ENCODE measurements at regions not wholly inside any gene's neighbourhood (a gene's known extent, or its start where the extent isn't known, plus 50 kb on each side); places are given as distances from the start of the nearest gene placed in this dataset.

DNA sequence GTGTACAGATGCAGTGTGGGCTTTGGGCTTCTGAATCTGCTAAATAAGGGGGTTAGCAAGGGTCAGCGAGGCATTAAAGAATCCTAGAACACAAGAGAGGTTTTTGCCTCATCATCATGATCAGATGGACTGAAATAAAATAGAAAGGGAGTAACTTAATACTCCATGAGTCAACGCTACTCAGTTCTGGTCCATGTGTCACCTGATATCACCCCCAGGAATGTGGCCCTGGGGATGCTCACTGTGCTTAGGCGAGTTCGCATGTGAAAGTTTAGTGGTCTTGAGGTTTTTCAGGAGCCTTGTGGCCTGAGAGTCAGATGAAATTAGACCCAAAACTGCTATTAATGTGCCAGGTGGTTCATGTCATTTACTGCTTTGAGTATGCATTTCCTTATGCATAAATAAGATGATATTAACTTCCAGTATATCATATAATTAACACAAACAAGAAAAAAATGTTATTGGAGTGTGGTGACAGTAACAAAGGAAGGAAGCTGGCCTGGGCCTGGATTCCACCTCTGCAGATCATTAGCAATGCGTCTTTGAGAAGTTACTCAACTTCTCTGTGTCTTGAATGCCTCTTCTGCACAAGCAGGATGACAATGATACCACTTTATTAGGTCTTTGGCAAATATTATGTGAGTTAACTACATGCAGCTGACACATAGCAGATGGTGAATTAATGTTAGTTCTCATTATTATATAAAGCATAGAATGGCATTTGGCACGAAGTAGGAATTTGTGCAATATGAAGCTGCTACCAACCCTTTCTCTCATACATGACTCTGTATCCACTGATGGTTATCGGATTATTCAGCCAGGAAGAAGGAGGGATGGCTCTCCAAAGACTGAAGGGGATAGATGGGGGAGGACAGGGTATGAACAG is 1272.6 kb downstream of the AACS start:
- peak in 3 of 5 donors; percentile 23 to 60 (median 49) for DNase-seq
- FAIRE-seq: no peak
- intact Hi-C loops (cut with DNase I): no loop called here

DNA sequence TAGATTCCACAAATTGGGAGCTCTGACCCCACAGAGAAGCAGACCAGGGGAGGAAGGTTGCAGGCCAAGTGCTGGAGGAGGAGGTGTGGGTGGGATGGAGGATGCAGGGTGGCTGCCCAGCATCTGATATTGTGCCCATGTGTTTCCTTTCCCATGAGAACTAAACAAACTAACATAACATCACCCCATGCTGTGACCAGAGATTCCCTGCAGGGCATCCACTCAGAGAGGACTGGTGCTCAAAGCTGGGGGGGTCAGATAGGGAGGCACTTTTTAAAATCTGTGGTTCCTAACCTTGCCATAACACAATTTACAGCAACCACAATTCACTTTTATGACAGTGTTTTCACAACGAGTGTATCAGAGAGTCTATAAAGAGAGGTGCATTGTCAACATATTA is 1277.6 kb downstream of the AACS start:
- Histone ChIP-seq H3K27ac (ENCODE audit: low read depth in 2 of 2, low read length in 2 of 2) (no peak overlapping the region), H3K4me1 (ENCODE audit: control insufficient read depth in 2 of 3, insufficient read depth in 2 of 3, low read depth in 1 of 3, low read length in 3 of 3) (no peaks in the 10 kb centered on the region), H3K9me3 (ENCODE audit: control insufficient read depth in 2 of 3, insufficient read depth in 1 of 3, low read length in 3 of 3) (no peaks in the 10 kb centered on the region), H3K27me3 (ENCODE audit: control insufficient read depth, insufficient read depth, low read length) (no peaks in the 10 kb centered on the region), H3K9ac (ENCODE audit: low read length in 3 of 3) (no peak overlapping the region), H3K36me3 (ENCODE audit: control insufficient read depth in 2 of 3, insufficient read depth in 3 of 3, low read length in 3 of 3) (no peaks in the 10 kb centered on the region), H3K4me3 (ENCODE audit: low read length in 3 of 3) (no peak overlapping the region)
- DNase-seq (no peak), FAIRE-seq (no peak)
- TF ChIP-seq, protein P1, sequence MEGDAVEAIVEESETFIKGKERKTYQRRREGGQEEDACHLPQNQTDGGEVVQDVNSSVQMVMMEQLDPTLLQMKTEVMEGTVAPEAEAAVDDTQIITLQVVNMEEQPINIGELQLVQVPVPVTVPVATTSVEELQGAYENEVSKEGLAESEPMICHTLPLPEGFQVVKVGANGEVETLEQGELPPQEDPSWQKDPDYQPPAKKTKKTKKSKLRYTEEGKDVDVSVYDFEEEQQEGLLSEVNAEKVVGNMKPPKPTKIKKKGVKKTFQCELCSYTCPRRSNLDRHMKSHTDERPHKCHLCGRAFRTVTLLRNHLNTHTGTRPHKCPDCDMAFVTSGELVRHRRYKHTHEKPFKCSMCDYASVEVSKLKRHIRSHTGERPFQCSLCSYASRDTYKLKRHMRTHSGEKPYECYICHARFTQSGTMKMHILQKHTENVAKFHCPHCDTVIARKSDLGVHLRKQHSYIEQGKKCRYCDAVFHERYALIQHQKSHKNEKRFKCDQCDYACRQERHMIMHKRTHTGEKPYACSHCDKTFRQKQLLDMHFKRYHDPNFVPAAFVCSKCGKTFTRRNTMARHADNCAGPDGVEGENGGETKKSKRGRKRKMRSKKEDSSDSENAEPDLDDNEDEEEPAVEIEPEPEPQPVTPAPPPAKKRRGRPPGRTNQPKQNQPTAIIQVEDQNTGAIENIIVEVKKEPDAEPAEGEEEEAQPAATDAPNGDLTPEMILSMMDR (IDR thresholded peaks at IDR 0.05; ENCODE audit: borderline replicate concordance, extremely low read depth, insufficient read depth): no peak
- intact Hi-C loops (cut with DNase I): no loop called here

More for the DNA sequence above, 1272.6 kb downstream of the AACS start:
- H3K4me3 ChIP-seq (ENCODE audit: low read length in 3 of 3): no peak overlapping the region
- TF ChIP-seq, protein P1 (IDR thresholded peaks at IDR 0.05; ENCODE audit: borderline replicate concordance, extremely low read depth, insufficient read depth): no peak
- no peak overlapping the region for H3K27ac ChIP-seq (ENCODE audit: low read depth in 2 of 2, low read length in 2 of 2)
- H3K36me3 ChIP-seq (ENCODE audit: control insufficient read depth in 2 of 3, insufficient read depth in 3 of 3, low read length in 3 of 3): no peaks in the 10 kb centered on the region
- no peaks in the 10 kb centered on the region for H3K4me1 ChIP-seq (ENCODE audit: control insufficient read depth in 2 of 3, insufficient read depth in 2 of 3, low read depth in 1 of 3, low read length in 3 of 3)
- H3K9me3 ChIP-seq (ENCODE audit: control insufficient read depth in 2 of 3, insufficient read depth in 1 of 3, low read length in 3 of 3): peaks cover 0 to 3% (median 0%) of the 10 kb centered on the region in 3 donors
- no peaks in the 10 kb centered on the region for H3K27me3 ChIP-seq (ENCODE audit: control insufficient read depth, insufficient read depth, low read length)
- H3K9ac ChIP-seq (ENCODE audit: low read length in 3 of 3): no peak overlapping the region

DNA sequence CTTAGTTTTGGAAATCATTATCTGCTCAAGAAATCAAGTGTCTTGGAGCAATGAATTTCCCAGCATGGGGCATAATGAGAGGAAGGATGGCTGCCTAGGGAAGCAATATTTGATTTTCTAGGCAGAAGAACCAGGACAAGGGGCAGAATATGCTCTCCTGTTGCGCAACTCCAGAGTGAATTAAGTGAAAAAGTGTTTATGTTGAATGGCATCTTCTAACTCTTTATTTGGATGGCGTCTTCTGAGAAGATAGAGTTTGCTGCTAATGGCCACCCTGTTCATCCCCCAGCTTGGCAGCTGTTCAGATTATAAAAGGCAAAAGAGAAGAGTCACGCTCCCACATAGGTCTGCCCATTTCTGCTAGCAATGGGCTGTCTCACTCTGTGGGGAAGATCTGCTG is 1278.1 kb downstream of the AACS start:
- H3K4me1 ChIP-seq (ENCODE audit: control insufficient read depth in 2 of 3, insufficient read depth in 2 of 3, low read depth in 1 of 3, low read length in 3 of 3): no peaks in the 10 kb centered on the region
- no peaks in the 10 kb centered on the region for H3K27me3 ChIP-seq (ENCODE audit: control insufficient read depth, insufficient read depth, low read length)
- DNase-seq (no peak), FAIRE-seq (no peak)
- no peak overlapping the region for H3K4me3 ChIP-seq (ENCODE audit: low read length in 3 of 3)
- no peak overlapping the region for H3K27ac ChIP-seq (ENCODE audit: low read depth in 2 of 2, low read length in 2 of 2)
- H3K36me3 ChIP-seq (ENCODE audit: control insufficient read depth in 2 of 3, insufficient read depth in 3 of 3, low read length in 3 of 3): no peaks in the 10 kb centered on the region
- TF ChIP-seq, protein P1 (IDR thresholded peaks at IDR 0.05; ENCODE audit: borderline replicate concordance, extremely low read depth, insufficient read depth): no peak
- H3K9ac ChIP-seq (ENCODE audit: low read length in 3 of 3): no peak overlapping the region
- H3K9me3 ChIP-seq (ENCODE audit: control insufficient read depth in 2 of 3, insufficient read depth in 1 of 3, low read length in 3 of 3): no peaks in the 10 kb centered on the region
- intact Hi-C loops (cut with DNase I): no loop called here
